Lower leg skin (tissue), 4 donors: ENCODE measurements at regions not wholly inside any gene's neighbourhood (a gene's known extent, or its start where the extent isn't known, plus 50 kb on each side); places are given as distances from the start of the nearest gene placed in this dataset.

Experiments used
- DNase-seq, 2 donors: peaks; one replicate each; pipeline ENCODE4 v3.0.0-alpha.2; 2019; ENCODE audit warnings: low spot score in 2 of 2
- H3K4me3 ChIP-seq: fragments of 200-600 bp; sonication (generic); 2 replicates; pipeline ENCODE4 v1.5.1; 2017; ENCODE audit warnings: mild to moderate bottlenecking, low read depth; ENCODE audit not compliant: poor library complexity, severe bottlenecking
- POLR2A ChIP-seq, 2 donors: fragments of 450-650 bp; IDR thresholded peaks; one replicate each; pipeline ENCODE4 v1.6.1; 2016 to 2017; ENCODE audit warnings: antibody characterized with exemption in 2 of 2, mild to moderate bottlenecking in 1 of 2, moderate library complexity in 1 of 2
- WGBS, 2 donors: methylation state at CpG; one replicate each; pipeline ENCODE4 v1.1.5; 2018; 5-methylcytosine and 5-hydroxymethylcytosine counted together
- intact Hi-C: fragments of 100-400 bp; cut with DNase I; formaldehyde crosslinking; loops from one replicate; pipeline ENCODE4 v1.15.0; 2023; ENCODE audit warnings: low total_unique reads
- TF ChIP-seq, protein P1 (sequence below), 3 donors: fragments of 450-650 bp; IDR thresholded peaks; one replicate each; pipeline ENCODE4 v1.5.1; 2016; ENCODE audit warnings: antibody characterized with exemption in 3 of 3, mild to moderate bottlenecking in 3 of 3, moderate library complexity in 2 of 3

- intact Hi-C loops, result loop anchor here (5.0 kb wide), 1 partner anchor 1022 kb away; no protein-coding TSS in a partner anchor
- TF ChIP-seq, protein P1, sequence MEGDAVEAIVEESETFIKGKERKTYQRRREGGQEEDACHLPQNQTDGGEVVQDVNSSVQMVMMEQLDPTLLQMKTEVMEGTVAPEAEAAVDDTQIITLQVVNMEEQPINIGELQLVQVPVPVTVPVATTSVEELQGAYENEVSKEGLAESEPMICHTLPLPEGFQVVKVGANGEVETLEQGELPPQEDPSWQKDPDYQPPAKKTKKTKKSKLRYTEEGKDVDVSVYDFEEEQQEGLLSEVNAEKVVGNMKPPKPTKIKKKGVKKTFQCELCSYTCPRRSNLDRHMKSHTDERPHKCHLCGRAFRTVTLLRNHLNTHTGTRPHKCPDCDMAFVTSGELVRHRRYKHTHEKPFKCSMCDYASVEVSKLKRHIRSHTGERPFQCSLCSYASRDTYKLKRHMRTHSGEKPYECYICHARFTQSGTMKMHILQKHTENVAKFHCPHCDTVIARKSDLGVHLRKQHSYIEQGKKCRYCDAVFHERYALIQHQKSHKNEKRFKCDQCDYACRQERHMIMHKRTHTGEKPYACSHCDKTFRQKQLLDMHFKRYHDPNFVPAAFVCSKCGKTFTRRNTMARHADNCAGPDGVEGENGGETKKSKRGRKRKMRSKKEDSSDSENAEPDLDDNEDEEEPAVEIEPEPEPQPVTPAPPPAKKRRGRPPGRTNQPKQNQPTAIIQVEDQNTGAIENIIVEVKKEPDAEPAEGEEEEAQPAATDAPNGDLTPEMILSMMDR (IDR thresholded peaks at IDR 0.05), result no peak
- no peak for TF ChIP-seq POLR2A (IDR thresholded peaks at IDR 0.05)
- H3K4me3 ChIP-seq, result no peak overlapping the region
- no peak for DNase-seq
- WGBS, 2 donors, result 71 to 76% methylated on average over 4 of the region's 4 CpGs
Measured at GRCh38 chrX:81729269-81729777, 527.4 kb downstream of the SH3BGRL start.

DNA sequence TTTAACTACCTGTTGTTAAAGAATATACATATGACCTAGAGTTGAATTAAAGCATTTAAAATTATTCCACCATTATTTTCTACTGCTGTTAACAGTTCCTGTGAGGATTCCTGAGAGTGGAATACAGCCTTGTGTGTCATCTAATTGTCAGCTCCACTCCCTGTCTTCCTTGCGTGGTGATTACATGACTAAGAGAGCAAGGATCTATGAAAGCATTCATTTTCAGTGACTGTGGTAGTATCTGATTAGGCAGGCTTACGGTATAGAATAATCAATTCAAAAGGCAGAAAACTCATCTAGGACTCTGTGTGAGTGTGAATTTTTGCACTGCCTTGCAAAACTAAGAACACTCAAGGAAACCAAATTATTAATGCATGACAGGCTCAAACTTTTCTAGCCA lies 577.8 kb downstream of the SH3BGRL start:
- 71 to 79% methylated on average over 2 of the region's 2 CpGs for WGBS, 2 donors
- no peak overlapping the region for H3K4me3 ChIP-seq
- no peak for DNase-seq
- intact Hi-C loops, result loop anchor here (5.0 kb wide), 1 partner anchor 568 kb away; no protein-coding TSS in a partner anchor
- no peak for TF ChIP-seq POLR2A (IDR thresholded peaks at IDR 0.05)
- TF ChIP-seq, protein P1 (IDR thresholded peaks at IDR 0.05), result no peak

GRCh38 chrX:81791086-81791485 lies 589.2 kb downstream of the SH3BGRL start:
- TF ChIP-seq, protein P1 (IDR thresholded peaks at IDR 0.05), result no peak
- no peak for TF ChIP-seq POLR2A (IDR thresholded peaks at IDR 0.05)

More at GRCh38 chrX:81791086-81791485, 589.2 kb downstream of the SH3BGRL start:
- DNase-seq, result no peak
- WGBS, 2 donors, result 82 to 90% methylated on average over 1 of the region's 1 CpG
- no peak overlapping the region for H3K4me3 ChIP-seq
- intact Hi-C loops, result no loop called here
